SK-N-MC (cell line): ENCODE measurements at regions not wholly inside any gene's neighbourhood (a gene's known extent, or its start where the extent isn't known, plus 50 kb on each side); places are given as distances from the start of the nearest gene placed in this dataset.

Source experiments
- EZH2 ChIP-seq: fragments of 200-600 bp; sonication (generic); IDR thresholded peaks from one replicate; pipeline ENCODE4 v1.6.1; 2017; ENCODE audit warnings: antibody characterized with exemption
- FOXP2 ChIP-seq: optimal IDR thresholded peaks from 2 replicates; pipeline ENCODE3; 2011; ENCODE audit warnings: mild to moderate bottlenecking, moderate library complexity; ENCODE audit not compliant: insufficient read depth; ENCODE audit errors: extremely low read length, control extremely low read depth
- POLR2AphosphoS5 ChIP-seq: IDR thresholded peaks from 2 replicates; pipeline ENCODE4 v1.6.1; 2012; ENCODE audit warnings: mild to moderate bottlenecking, low read depth, low read length, borderline replicate concordance

- TF ChIP-seq EZH2: no peak
- TF ChIP-seq POLR2AphosphoS5: no peak
- TF ChIP-seq FOXP2: no peak
Measured at GRCh38 chr4:137283737-137284136, 248.6 kb downstream of the PCDH18 start.
